Body of pancreas (tissue), 4 donors: ENCODE measurements at regions not wholly inside any gene's neighbourhood (a gene's known extent, or its start where the extent isn't known, plus 50 kb on each side); places are given as distances from the start of the nearest gene placed in this dataset.

ENCODE experiments used
- ATAC-seq: fragments of 150-250 bp; one replicate; pipeline ENCODE4 v1.9.1; 2016
- DNase-seq, 4 donors: peaks; one replicate each; pipeline ENCODE4 v3.0.0-alpha.2; 2019
- H3K27ac ChIP-seq, 4 donors: fragments of 200-600 bp; sonication (generic); 1 replicate in 3 of 4; 2 replicates in 1 of 4; pipeline versions ENCODE4 v1.5.1 to v1.6.1; 2016 to 2019; ENCODE audit warnings: mild to moderate bottlenecking in 1 of 4, mixed read lengths in 1 of 4, moderate library complexity in 1 of 4
- H3K27me3 ChIP-seq, 2 donors: fragments of 200-600 bp; sonication (generic); one replicate each; pipeline ENCODE4 v1.6.0; 2016; ENCODE audit warnings: mild to moderate bottlenecking in 1 of 2
- H3K36me3 ChIP-seq, 2 donors: fragments of 200-600 bp; sonication (generic); replicated peaks in 1 of 2; 2 replicates each; pipeline ENCODE4 v1.5.1; 2016; ENCODE audit warnings: low read depth in 2 of 2; ENCODE audit not compliant: insufficient read depth in 1 of 2
- H3K4me1 ChIP-seq: fragments of 200-600 bp; sonication (generic); one replicate; pipeline ENCODE4 v1.6.0; 2016
- H3K4me3 ChIP-seq, 2 donors: fragments of 200-600 bp; sonication (generic); 1 replicate in 1 of 2; 2 replicates in 1 of 2; pipeline ENCODE4 v1.5.1; 2016 to 2019
- H3K9me3 ChIP-seq, 3 donors: fragments of 200-600 bp; sonication (generic); 1 replicate in 2 of 3; 2 replicates in 1 of 3; pipeline ENCODE4 v1.5.1; 2016
- CTCF ChIP-seq, 7 experiments: fragments of 450-650 bp in 4 of 7; fragments of 200-600 bp in 3 of 7; sonication (generic) in 3 of 7; IDR thresholded peaks; one replicate each; pipeline ENCODE4 v1.5.1; 2016 to 2019; ENCODE audit warnings: antibody characterized with exemption in 7 of 7
- POLR2A ChIP-seq, 3 donors: fragments of 450-650 bp; IDR thresholded peaks; one replicate each; pipeline ENCODE4 v1.6.1; 2016; ENCODE audit warnings: antibody characterized with exemption in 3 of 3, mild to moderate bottlenecking in 2 of 3
- WGBS, 2 donors: methylation state at CpG; one replicate each; pipeline ENCODE4 v1.1.5; 2017; 5-methylcytosine and 5-hydroxymethylcytosine counted together
- intact Hi-C: fragments of 100-400 bp; cut with DNase I; formaldehyde crosslinking; loops from one replicate; pipeline ENCODE4 v1.15.1; 2023

GRCh38 chr17:13909901-13910519 is 159.3 kb upstream of the COX10 start:
- Histone ChIP-seq H3K36me3 (no peaks in the 10 kb centered on the region), H3K9me3 (no peaks in the 10 kb centered on the region), H3K27me3 (no peaks in the 10 kb centered on the region), H3K4me3 (no peak overlapping the region), H3K27ac (no peak overlapping the region), H3K4me1 (no peaks in the 10 kb centered on the region)
- WGBS, 2 donors: 87 to 91% methylated on average over 8 to 11 of the region's 11 CpGs
- intact Hi-C loops: no loop called here
- no peak for DNase-seq
- no peak for TF ChIP-seq POLR2A (IDR thresholded peaks at IDR 0.05)
- ATAC-seq: no peak

GRCh38 chr17:13917634-13918033 is 151.7 kb upstream of the COX10 start:
- H3K4me1 ChIP-seq: no peaks in the 10 kb centered on the region
- no peaks in the 10 kb centered on the region for H3K9me3 ChIP-seq
- H3K27ac ChIP-seq: no peak overlapping the region
- no peaks in the 10 kb centered on the region for H3K27me3 ChIP-seq
- no peaks in the 10 kb centered on the region for H3K36me3 ChIP-seq
- DNase-seq (no peak), ATAC-seq (no peak)
- H3K4me3 ChIP-seq: no peak overlapping the region
- intact Hi-C loops: no loop called here
- no peak for TF ChIP-seq POLR2A (IDR thresholded peaks at IDR 0.05)
- TF ChIP-seq CTCF (IDR thresholded peaks at IDR 0.05): no peak

GRCh38 chr17:13918247-13918646 is 151.1 kb upstream of the COX10 start:
- DNase-seq (no peak), ATAC-seq (no peak)
- no peaks in the 10 kb centered on the region for H3K27me3 ChIP-seq
- no peaks in the 10 kb centered on the region for H3K36me3 ChIP-seq
- TF ChIP-seq CTCF (IDR thresholded peaks at IDR 0.05) (no peak), POLR2A (IDR thresholded peaks at IDR 0.05) (no peak)
- WGBS, 2 donors: 57 to 58% methylated on average over 4 of the region's 4 CpGs
- H3K9me3 ChIP-seq: no peaks in the 10 kb centered on the region
- H3K4me1 ChIP-seq: no peaks in the 10 kb centered on the region
- no peak overlapping the region for H3K4me3 ChIP-seq
- H3K27ac ChIP-seq: no peak overlapping the region
- intact Hi-C loops: no loop called here

GRCh38 chr17:13919818-13920217 is 149.5 kb upstream of the COX10 start:
- no peaks in the 10 kb centered on the region for H3K4me1 ChIP-seq
- no peaks in the 10 kb centered on the region for H3K9me3 ChIP-seq
- H3K27me3 ChIP-seq: no peaks in the 10 kb centered on the region
- H3K36me3 ChIP-seq: no peaks in the 10 kb centered on the region
- TF ChIP-seq POLR2A (IDR thresholded peaks at IDR 0.05): no peak
- TF ChIP-seq CTCF (IDR thresholded peaks at IDR 0.05): no peak
- H3K27ac ChIP-seq: no peak overlapping the region
- WGBS, 2 donors: 77 to 84% methylated on average over 6 of the region's 6 CpGs
- intact Hi-C loops: no loop called here
- H3K4me3 ChIP-seq: no peak overlapping the region
- ATAC-seq (no peak), DNase-seq (no peak)

GRCh38 chr17:13920413-13920812 is 148.9 kb upstream of the COX10 start:
- 31 to 33% methylated on average over 3 of the region's 3 CpGs for WGBS, 2 donors
- no peaks in the 10 kb centered on the region for H3K27me3 ChIP-seq
- no peak overlapping the region for H3K4me3 ChIP-seq
- ATAC-seq: no peak
- H3K9me3 ChIP-seq: no peaks in the 10 kb centered on the region
- H3K36me3 ChIP-seq: no peaks in the 10 kb centered on the region
- H3K4me1 ChIP-seq: no peaks in the 10 kb centered on the region
- DNase-seq: no peak
- H3K27ac ChIP-seq: no peak overlapping the region
- TF ChIP-seq CTCF (IDR thresholded peaks at IDR 0.05): no peak
- no peak for TF ChIP-seq POLR2A (IDR thresholded peaks at IDR 0.05)
- intact Hi-C loops: no loop called here
